ENCODE measurements at regions not wholly inside any gene's neighbourhood (a gene's known extent, or its start where the extent isn't known, plus 50 kb on each side); places are given as distances from the start of the nearest gene placed in this dataset.

DNA sequence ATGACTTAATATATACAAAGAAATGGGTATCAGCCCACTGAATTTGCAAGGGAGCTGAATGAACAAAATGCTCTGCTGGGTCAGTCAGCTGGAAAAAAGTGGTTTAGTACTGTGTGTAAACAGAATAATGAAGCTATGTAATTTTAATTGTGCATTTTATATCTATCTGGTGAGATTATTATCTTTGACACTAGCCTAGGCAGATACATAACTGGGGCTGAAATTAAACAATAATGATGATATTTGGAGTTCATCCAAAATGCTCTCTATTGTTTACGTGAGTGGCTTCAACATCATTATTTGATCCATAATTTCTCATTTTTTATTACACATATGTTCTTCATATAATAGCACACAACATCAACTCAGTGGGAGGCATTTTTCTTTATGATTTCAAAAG lies 208.5 kb upstream of the SNX7 start:
- H3K9me3 ChIP-seq: no peaks in the 10 kb centered on the region
- DNase-seq (no peak), FAIRE-seq (no peak), ATAC-seq (no peak)
- H3K27ac ChIP-seq: no peak overlapping the region
- TF ChIP-seq, protein P1, sequence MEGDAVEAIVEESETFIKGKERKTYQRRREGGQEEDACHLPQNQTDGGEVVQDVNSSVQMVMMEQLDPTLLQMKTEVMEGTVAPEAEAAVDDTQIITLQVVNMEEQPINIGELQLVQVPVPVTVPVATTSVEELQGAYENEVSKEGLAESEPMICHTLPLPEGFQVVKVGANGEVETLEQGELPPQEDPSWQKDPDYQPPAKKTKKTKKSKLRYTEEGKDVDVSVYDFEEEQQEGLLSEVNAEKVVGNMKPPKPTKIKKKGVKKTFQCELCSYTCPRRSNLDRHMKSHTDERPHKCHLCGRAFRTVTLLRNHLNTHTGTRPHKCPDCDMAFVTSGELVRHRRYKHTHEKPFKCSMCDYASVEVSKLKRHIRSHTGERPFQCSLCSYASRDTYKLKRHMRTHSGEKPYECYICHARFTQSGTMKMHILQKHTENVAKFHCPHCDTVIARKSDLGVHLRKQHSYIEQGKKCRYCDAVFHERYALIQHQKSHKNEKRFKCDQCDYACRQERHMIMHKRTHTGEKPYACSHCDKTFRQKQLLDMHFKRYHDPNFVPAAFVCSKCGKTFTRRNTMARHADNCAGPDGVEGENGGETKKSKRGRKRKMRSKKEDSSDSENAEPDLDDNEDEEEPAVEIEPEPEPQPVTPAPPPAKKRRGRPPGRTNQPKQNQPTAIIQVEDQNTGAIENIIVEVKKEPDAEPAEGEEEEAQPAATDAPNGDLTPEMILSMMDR (IDR thresholded peaks at IDR 0.05): no peak
- H3K36me3 ChIP-seq: no peaks in the 10 kb centered on the region
- 59 to 77% methylated on average over 1 of the region's 1 CpG for WGBS, 2 donors
- H3K27me3 ChIP-seq: peaks cover 0 to 14% (median 0%) of the 10 kb centered on the region in 4 donors
- H3K4me1 ChIP-seq: no peaks in the 10 kb centered on the region
- intact Hi-C loops (cut with DNase I): no loop called here
- no peak overlapping the region for H3K4me3 ChIP-seq

DNA sequence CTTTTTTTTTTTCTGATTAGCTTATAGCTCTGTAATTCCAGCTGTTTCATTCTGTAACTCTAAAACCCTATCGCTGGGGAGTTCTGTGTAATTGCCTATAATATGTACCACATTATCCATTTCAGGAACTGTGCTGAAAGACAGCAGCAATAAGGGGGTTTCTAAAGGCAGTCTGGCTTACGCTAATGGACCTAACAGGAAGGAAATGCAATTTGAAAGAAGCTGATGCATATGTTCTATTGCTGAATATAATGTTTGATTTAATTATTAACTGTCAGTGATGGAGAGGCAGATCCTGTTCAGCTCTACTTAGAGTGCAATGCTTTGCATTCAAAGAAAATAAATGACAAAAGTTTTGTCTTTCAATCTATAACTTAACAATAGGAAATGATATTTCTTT lies 209.4 kb upstream of the SNX7 start:
- Histone ChIP-seq H3K4me1 (no peaks in the 10 kb centered on the region), H3K27ac (no peak overlapping the region), H3K36me3 (no peaks in the 10 kb centered on the region), H3K27me3 (peaks cover 0 to 13% (median 0%) of the 10 kb centered on the region in 4 donors), H3K4me3 (no peak overlapping the region), H3K9me3 (peaks cover 0 to 5% (median 0%) of the 10 kb centered on the region in 4 donors)
- TF ChIP-seq, protein P1 (IDR thresholded peaks at IDR 0.05): no peak
- DNase-seq (no peak), FAIRE-seq (no peak), ATAC-seq (no peak)
- intact Hi-C loops (cut with DNase I): no loop called here
- 44 to 48% methylated on average over 2 of the region's 2 CpGs for WGBS, 2 donors

DNA sequence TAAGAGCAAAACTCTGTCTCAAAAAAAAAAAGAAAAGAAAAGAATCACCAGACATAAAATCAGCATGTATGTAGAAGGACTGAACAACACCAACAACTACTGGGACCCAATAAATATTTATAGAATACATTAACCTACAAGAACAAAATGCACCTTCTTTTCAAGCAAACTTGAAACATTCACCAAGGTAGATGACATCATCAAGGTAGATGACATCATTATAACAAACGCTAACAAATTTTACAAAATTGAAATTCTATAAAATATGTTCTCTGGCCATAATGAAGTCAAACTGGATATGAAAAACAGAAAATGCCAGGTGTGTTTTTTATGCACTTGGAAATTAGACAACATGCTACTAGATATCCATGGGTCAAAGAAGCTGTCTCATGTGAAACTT lies 220.2 kb upstream of the SNX7 start:
- intact Hi-C loops (cut with DNase I): no loop called here
- WGBS, 2 donors: 80 to 81% methylated on average over 1 of the region's 1 CpG
- no peak for ATAC-seq

DNA sequence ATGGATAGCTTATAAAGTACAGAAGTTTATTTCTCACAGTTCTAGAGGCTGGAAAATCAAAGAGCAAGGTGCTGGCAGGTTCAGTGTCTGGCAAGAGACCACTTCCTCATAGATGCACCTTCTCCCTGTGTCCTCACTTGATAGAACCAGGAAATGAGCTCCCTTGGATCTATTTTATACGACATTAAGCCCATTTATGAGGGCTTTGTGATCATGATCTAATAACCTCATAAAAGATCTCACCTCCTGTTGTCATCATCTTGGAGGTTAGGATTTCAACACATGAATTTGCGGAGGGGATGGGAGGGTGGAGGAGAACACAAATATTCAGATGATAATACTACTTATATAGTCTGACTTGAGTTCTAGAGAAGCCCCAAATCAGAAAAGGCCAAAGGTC lies 222.1 kb upstream of the SNX7 start:
- DNase-seq: no peak
- no peaks in the 10 kb centered on the region for H3K36me3 ChIP-seq
- H3K27me3 ChIP-seq: no peaks in the 10 kb centered on the region
- H3K4me3 ChIP-seq: no peak overlapping the region
- no peaks in the 10 kb centered on the region for H3K4me1 ChIP-seq
- no peak for ATAC-seq
- no peaks in the 10 kb centered on the region for H3K9me3 ChIP-seq
- TF ChIP-seq, protein P1 (IDR thresholded peaks at IDR 0.05): no peak
- no peak for FAIRE-seq
- intact Hi-C loops (cut with DNase I): no loop called here
- no peak overlapping the region for H3K27ac ChIP-seq
- WGBS, 2 donors: 78 to 85% methylated on average over 2 of the region's 2 CpGs

More for the DNA sequence above, 220.2 kb upstream of the SNX7 start:
- TF ChIP-seq, protein P1 (IDR thresholded peaks at IDR 0.05): no peak
- H3K36me3 ChIP-seq: no peaks in the 10 kb centered on the region
- H3K4me3 ChIP-seq: no peak overlapping the region
- H3K27me3 ChIP-seq: no peaks in the 10 kb centered on the region
- H3K9me3 ChIP-seq: no peaks in the 10 kb centered on the region
- no peak for FAIRE-seq
- DNase-seq: no peak
- no peaks in the 10 kb centered on the region for H3K4me1 ChIP-seq
- no peak overlapping the region for H3K27ac ChIP-seq

DNA sequence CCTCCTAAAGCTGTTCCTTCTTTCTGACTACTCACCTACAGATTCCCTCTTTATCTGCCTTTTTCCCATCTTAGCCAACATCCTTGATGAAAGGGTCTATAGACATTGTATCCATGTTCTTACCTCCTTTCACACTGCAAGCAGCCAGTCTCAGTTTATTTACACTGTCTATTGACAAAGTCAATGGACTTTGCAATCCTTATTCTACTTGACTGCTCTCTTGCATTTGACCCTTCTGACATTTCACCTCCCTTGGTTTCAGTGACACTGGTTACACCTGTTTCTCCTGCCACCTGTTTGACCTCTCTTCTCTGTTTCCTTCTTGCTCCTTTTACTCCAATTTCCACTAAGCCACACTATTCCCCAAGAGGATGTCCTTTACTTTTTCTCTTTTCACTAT lies 224.0 kb upstream of the SNX7 start:
- ATAC-seq (peak in 1 of 4 donors; percentile 14), DNase-seq (no peak), FAIRE-seq (no peak)
- TF ChIP-seq, protein P1 (IDR thresholded peaks at IDR 0.05): no peak
- H3K27me3 ChIP-seq: peaks cover 0 to 4% (median 0%) of the 10 kb centered on the region in 4 donors
- no peaks in the 10 kb centered on the region for H3K9me3 ChIP-seq
- H3K4me3 ChIP-seq: no peak overlapping the region
- no peaks in the 10 kb centered on the region for H3K36me3 ChIP-seq
- H3K4me1 ChIP-seq: no peaks in the 10 kb centered on the region
- intact Hi-C loops (cut with DNase I): no loop called here
- no peak overlapping the region for H3K27ac ChIP-seq

All from pancreas (tissue), 10 donors.